Stomach (tissue), 4 donors: ENCODE measurements at regions not wholly inside any gene's neighbourhood (a gene's known extent, or its start where the extent isn't known, plus 50 kb on each side); places are given as distances from the start of the nearest gene placed in this dataset.

Source experiments
- CTCF ChIP-seq, 7 experiments: fragments of 450-650 bp in 4 of 7; fragments of 200-600 bp in 3 of 7; sonication (generic) in 3 of 7; IDR thresholded peaks; one replicate each; pipeline ENCODE4 v1.5.1; 2016 to 2019; ENCODE audit warnings: antibody characterized with exemption in 7 of 7, control low read depth in 2 of 7, mild to moderate bottlenecking in 1 of 7
- POLR2A ChIP-seq, 4 donors: fragments of 450-650 bp; IDR thresholded peaks; one replicate each; pipeline ENCODE4 v1.6.1; 2016; ENCODE audit warnings: antibody characterized with exemption in 4 of 4, control low read depth in 2 of 4, mild to moderate bottlenecking in 1 of 4, moderate library complexity in 1 of 4
- POLR2AphosphoS5 ChIP-seq, 3 donors: sonication (generic); formaldehyde crosslinking; IDR thresholded peaks; one replicate each; pipeline ENCODE4 v1.6.1; 2016; ENCODE audit warnings: antibody characterized with exemption in 3 of 3

GRCh38 chr6:126439040-126439439 is 99.1 kb downstream of the CENPW start:
- TF ChIP-seq CTCF (IDR thresholded peaks at IDR 0.05) = no peak
- no peak for TF ChIP-seq POLR2A (IDR thresholded peaks at IDR 0.05)
- TF ChIP-seq POLR2AphosphoS5 (IDR thresholded peaks at IDR 0.05) = no peak
